Prostate gland (tissue), 2 donors: ENCODE measurements at regions not wholly inside any gene's neighbourhood (a gene's known extent, or its start where the extent isn't known, plus 50 kb on each side); places are given as distances from the start of the nearest gene placed in this dataset.

ENCODE experiments used
- DNase-seq: peaks from one replicate; pipeline ENCODE4 v3.0.0-alpha.2; 2019; ENCODE audit warnings: low spot score
- H3K27ac ChIP-seq, 2 donors: fragments of 200-600 bp; sonication (generic); 2 replicates each; pipeline ENCODE4 v1.5.1; 2017 to 2019
- H3K27me3 ChIP-seq: fragments of 200-600 bp; sonication (generic); replicated peaks from 2 replicates; pipeline ENCODE4 v1.5.1; 2019; ENCODE audit not compliant: insufficient read depth
- H3K36me3 ChIP-seq, 2 donors: fragments of 200-600 bp; sonication (generic); 1 replicate in 1 of 2; 2 replicates in 1 of 2; pipeline versions ENCODE4 v1.5.1 to v1.8.1; 2017 to 2019
- H3K4me1 ChIP-seq: fragments of 200-600 bp; sonication (generic); replicated peaks from 2 replicates; pipeline ENCODE4 v1.5.1; 2019
- H3K4me3 ChIP-seq, 2 donors: fragments of 200-600 bp; sonication (generic); 2 replicates each; pipeline ENCODE4 v1.5.1; 2017 to 2019
- H3K9me3 ChIP-seq: fragments of 200-600 bp; sonication (generic); 2 replicates; pipeline ENCODE4 v1.5.1; 2017
- POLR2A ChIP-seq: fragments of 450-650 bp; IDR thresholded peaks from one replicate; pipeline ENCODE4 v1.6.1; 2016; ENCODE audit warnings: antibody characterized with exemption, mild to moderate bottlenecking
- POLR2AphosphoS5 ChIP-seq: sonication (generic); formaldehyde crosslinking; IDR thresholded peaks from one replicate; pipeline ENCODE4 v1.6.1; 2017; ENCODE audit warnings: antibody characterized with exemption
- WGBS: methylation state at CpG from one replicate; pipeline ENCODE4 v1.1.5; 2018; 5-methylcytosine and 5-hydroxymethylcytosine counted together
- intact Hi-C: fragments of 100-400 bp; cut with DNase I; formaldehyde crosslinking; loops from one replicate; pipeline ENCODE4 v1.14.2; 2022
- TF ChIP-seq, protein P1 (sequence below), 4 experiments: fragments of 200-600 bp in 2 of 4; fragments of 450-650 bp in 2 of 4; sonication (generic) in 2 of 4; IDR thresholded peaks; 1 replicate in 3 of 4; 2 replicates in 1 of 4; pipeline ENCODE4 v1.5.1; 2016 to 2019; ENCODE audit warnings: antibody characterized with exemption in 4 of 4, mild to moderate bottlenecking in 2 of 4, moderate library complexity in 2 of 4

DNA sequence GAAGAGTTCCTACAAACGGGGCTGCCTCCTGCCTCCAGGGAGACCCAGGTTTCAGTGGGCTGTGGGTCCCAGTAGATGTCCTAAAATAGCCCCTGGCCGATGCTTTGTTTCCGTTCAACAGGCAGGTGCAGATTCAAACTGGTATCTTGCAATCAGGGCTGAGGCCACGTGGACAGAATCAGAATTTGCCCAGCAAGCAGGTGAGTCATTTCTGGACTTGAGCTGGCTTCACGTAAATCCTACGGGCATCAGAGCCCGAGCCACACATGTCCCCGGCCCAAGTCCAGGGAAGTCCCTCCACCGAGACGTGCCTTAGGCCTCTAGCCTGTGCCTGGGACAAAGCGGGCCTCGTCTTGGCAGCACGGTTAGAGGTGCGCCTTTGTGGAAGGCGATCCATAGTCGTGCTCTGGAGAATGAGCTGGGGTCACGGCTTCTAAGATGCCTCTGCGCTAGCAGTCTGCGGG is 101.6 kb upstream of the FRMD1 start:
- DNase-seq, result no peak

DNA sequence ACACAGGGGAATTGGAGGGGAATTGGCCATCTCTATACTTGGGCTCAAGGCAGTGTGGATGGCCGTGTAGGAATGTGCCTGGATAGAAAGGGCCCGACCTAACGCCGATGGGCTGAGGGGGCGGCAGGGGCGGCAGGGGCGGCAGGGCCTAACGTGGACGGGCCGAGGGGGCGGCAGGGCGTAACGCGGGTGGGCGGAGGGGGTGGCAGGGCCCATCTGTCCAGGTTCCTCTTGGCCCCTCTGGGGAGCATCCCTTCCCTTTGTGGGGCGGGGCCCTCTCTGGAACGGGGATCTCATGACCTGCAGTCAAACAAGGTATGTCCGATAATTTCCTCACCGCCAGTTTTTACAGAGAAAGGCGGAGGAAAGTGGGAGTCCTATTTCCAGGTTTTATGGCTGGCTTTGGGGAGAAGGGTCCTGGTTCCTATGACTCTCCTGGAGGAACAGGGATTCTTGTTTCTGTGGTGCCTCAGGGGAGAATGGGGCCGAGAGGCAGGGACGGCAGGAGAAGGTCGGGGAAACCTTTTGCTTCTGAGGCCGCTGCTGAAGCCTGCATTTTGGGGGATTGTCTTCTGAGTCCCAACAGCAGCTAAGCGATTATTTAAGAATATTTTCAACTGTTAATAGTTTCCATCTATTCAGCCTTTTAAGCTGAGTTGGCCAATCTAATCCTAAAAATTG is 100.8 kb upstream of the FRMD1 start:
- no peak for DNase-seq
- 94% methylated on average over 25 of the region's 25 CpGs for WGBS
- no peaks in the 10 kb centered on the region for H3K36me3 ChIP-seq
- no peaks in the 10 kb centered on the region for H3K4me1 ChIP-seq
- no peaks in the 10 kb centered on the region for H3K9me3 ChIP-seq
- H3K4me3 ChIP-seq, result no peak overlapping the region
- TF ChIP-seq POLR2A (no peak), POLR2AphosphoS5 (no peak)
- TF ChIP-seq, protein P1, sequence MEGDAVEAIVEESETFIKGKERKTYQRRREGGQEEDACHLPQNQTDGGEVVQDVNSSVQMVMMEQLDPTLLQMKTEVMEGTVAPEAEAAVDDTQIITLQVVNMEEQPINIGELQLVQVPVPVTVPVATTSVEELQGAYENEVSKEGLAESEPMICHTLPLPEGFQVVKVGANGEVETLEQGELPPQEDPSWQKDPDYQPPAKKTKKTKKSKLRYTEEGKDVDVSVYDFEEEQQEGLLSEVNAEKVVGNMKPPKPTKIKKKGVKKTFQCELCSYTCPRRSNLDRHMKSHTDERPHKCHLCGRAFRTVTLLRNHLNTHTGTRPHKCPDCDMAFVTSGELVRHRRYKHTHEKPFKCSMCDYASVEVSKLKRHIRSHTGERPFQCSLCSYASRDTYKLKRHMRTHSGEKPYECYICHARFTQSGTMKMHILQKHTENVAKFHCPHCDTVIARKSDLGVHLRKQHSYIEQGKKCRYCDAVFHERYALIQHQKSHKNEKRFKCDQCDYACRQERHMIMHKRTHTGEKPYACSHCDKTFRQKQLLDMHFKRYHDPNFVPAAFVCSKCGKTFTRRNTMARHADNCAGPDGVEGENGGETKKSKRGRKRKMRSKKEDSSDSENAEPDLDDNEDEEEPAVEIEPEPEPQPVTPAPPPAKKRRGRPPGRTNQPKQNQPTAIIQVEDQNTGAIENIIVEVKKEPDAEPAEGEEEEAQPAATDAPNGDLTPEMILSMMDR (IDR thresholded peaks at IDR 0.05), result no peak
- H3K27ac ChIP-seq, result no peak overlapping the region
- no peaks in the 10 kb centered on the region for H3K27me3 ChIP-seq
- intact Hi-C loops, result no loop called here

More for the DNA sequence above, 101.6 kb upstream of the FRMD1 start:
- H3K27me3 ChIP-seq, result no peaks in the 10 kb centered on the region
- H3K36me3 ChIP-seq, result no peaks in the 10 kb centered on the region
- no peaks in the 10 kb centered on the region for H3K4me1 ChIP-seq
- no peak overlapping the region for H3K27ac ChIP-seq
- WGBS, result 87% methylated on average over 19 of the region's 19 CpGs
- no peak for TF ChIP-seq POLR2A
- TF ChIP-seq, protein P1 (IDR thresholded peaks at IDR 0.05), result no peak
- TF ChIP-seq POLR2AphosphoS5, result no peak
- H3K4me3 ChIP-seq, result no peak overlapping the region
- intact Hi-C loops, result no loop called here
- H3K9me3 ChIP-seq, result no peaks in the 10 kb centered on the region

DNA sequence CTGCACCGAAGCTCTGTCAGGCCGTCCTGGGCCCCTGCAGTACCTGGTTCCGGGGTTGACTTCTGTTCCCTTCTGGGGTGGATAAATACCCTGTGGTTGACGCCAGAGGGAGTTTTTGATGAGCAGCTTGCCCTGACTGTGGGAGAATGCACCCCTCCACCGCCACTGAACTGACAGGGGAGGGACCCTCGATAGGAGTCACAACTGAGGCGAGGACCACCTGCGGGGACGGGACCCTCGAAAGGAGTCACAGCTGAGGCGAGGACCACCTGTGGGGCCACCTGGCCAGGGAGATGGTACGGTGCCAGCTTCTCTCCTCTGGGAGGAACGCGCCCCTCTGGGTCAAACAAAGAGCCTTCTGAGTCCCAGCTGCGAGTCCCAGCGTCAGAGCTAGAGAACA is 100.1 kb upstream of the FRMD1 start:
- H3K4me3 ChIP-seq, result no peak overlapping the region
- intact Hi-C loops, result no loop called here
- TF ChIP-seq, protein P1 (IDR thresholded peaks at IDR 0.05), result no peak
- TF ChIP-seq POLR2A, result no peak
- TF ChIP-seq POLR2AphosphoS5, result no peak
- H3K27ac ChIP-seq, result no peak overlapping the region
- DNase-seq, result no peak
- no peaks in the 10 kb centered on the region for H3K9me3 ChIP-seq
- no peaks in the 10 kb centered on the region for H3K27me3 ChIP-seq
- 80% methylated on average over 16 of the region's 16 CpGs for WGBS
- H3K36me3 ChIP-seq, result no peaks in the 10 kb centered on the region
- no peaks in the 10 kb centered on the region for H3K4me1 ChIP-seq

DNA sequence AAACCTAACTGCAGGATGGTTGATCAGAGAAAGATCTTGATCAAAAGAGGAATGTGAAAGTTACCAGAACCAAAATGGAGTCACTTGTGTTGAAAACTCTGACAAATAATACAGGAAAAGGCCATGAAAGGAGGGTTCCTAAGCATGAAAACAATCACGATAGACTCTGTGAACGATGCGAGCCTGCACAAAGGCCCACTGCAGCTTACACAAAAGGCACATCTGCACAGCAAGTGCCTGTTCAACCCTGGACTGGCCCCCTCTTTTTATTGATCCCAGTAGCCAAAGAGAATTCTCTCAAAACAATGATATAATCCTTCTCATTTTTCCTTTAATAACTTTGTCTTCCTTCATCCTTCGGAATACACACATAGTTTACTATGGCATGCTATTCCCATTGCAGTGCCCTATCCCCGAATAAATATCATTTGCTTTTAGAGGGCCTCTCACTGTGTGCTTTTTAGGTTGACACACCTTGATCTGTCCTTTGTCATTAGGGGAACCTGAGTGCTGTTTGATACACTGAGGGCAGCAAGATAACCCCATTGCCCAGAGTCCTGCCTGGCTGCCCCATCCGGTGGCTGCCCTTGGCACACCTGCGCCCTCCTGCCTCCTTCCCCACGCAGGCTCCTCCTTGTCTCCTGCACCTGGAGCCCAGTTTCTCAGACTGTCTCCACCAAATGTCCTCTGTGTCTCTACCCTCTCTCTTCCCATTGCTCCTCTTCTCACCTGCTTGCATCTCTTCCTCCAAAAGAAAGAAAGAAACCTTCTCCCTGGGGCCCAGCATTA is 98.3 kb upstream of the FRMD1 start:
- Histone ChIP-seq H3K4me1 (no peaks in the 10 kb centered on the region), H3K27me3 (no peaks in the 10 kb centered on the region), H3K9me3 (no peaks in the 10 kb centered on the region), H3K36me3 (no peaks in the 10 kb centered on the region), H3K27ac (no peak overlapping the region), H3K4me3 (no peak overlapping the region)
- TF ChIP-seq POLR2A (no peak), POLR2AphosphoS5 (no peak)
- TF ChIP-seq, protein P1 (IDR thresholded peaks at IDR 0.05), result no peak
- intact Hi-C loops, result no loop called here
- DNase-seq, result no peak
- 92% methylated on average over 8 of the region's 8 CpGs for WGBS
